ENCODE measurements at regions not wholly inside any gene's neighbourhood (a gene's known extent, or its start where the extent isn't known, plus 50 kb on each side); places are given as distances from the start of the nearest gene placed in this dataset.

- TF ChIP-seq POLR2A (IDR thresholded peaks at IDR 0.05) (no peak), POLR2AphosphoS5 (IDR thresholded peaks at IDR 0.05; ENCODE audit: insufficient read depth in 1 of 2, low read depth in 1 of 2) (no peak)
- TF ChIP-seq, protein P1, sequence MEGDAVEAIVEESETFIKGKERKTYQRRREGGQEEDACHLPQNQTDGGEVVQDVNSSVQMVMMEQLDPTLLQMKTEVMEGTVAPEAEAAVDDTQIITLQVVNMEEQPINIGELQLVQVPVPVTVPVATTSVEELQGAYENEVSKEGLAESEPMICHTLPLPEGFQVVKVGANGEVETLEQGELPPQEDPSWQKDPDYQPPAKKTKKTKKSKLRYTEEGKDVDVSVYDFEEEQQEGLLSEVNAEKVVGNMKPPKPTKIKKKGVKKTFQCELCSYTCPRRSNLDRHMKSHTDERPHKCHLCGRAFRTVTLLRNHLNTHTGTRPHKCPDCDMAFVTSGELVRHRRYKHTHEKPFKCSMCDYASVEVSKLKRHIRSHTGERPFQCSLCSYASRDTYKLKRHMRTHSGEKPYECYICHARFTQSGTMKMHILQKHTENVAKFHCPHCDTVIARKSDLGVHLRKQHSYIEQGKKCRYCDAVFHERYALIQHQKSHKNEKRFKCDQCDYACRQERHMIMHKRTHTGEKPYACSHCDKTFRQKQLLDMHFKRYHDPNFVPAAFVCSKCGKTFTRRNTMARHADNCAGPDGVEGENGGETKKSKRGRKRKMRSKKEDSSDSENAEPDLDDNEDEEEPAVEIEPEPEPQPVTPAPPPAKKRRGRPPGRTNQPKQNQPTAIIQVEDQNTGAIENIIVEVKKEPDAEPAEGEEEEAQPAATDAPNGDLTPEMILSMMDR (IDR thresholded peaks at IDR 0.05) = no peak
These were observed 53.6 kb upstream of the PIM1 start for GRCh38 chr6:37116326-37116725.

Measured in vagina (tissue), 2 donors.